ENCODE measurements at regions not wholly inside any gene's neighbourhood (a gene's known extent, or its start where the extent isn't known, plus 50 kb on each side); places are given as distances from the start of the nearest gene placed in this dataset.

DNA sequence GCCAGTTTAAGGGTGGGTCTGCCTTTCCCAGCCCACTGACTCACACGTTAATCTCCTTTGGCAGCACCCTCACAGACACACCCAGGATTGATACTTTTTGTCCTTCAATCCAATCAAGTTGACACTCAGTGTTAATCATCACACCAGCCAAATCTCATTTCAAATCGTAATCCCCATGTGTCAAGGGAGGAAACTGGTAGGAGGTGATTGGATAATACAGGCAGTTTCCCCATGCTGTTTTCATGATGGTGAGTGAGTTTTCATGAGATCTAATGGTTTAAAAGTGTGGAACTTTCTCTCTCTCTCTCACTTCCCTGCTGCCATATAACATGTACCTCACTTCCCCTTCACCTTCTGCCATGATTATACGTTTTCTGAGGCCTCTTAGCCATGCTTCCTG, 647.2 kb upstream of the FRG1 start:
- TF ChIP-seq POLR2A (IDR thresholded peaks at IDR 0.05) (no peak), POLR2AphosphoS5 (IDR thresholded peaks at IDR 0.05) (no peak), EP300 (IDR thresholded peaks at IDR 0.05) (no peak)
- TF ChIP-seq, protein P1, sequence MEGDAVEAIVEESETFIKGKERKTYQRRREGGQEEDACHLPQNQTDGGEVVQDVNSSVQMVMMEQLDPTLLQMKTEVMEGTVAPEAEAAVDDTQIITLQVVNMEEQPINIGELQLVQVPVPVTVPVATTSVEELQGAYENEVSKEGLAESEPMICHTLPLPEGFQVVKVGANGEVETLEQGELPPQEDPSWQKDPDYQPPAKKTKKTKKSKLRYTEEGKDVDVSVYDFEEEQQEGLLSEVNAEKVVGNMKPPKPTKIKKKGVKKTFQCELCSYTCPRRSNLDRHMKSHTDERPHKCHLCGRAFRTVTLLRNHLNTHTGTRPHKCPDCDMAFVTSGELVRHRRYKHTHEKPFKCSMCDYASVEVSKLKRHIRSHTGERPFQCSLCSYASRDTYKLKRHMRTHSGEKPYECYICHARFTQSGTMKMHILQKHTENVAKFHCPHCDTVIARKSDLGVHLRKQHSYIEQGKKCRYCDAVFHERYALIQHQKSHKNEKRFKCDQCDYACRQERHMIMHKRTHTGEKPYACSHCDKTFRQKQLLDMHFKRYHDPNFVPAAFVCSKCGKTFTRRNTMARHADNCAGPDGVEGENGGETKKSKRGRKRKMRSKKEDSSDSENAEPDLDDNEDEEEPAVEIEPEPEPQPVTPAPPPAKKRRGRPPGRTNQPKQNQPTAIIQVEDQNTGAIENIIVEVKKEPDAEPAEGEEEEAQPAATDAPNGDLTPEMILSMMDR (IDR thresholded peaks at IDR 0.05) = no peak
